ENCODE measurements at regions not wholly inside any gene's neighbourhood (a gene's known extent, or its start where the extent isn't known, plus 50 kb on each side); places are given as distances from the start of the nearest gene placed in this dataset.

DNA sequence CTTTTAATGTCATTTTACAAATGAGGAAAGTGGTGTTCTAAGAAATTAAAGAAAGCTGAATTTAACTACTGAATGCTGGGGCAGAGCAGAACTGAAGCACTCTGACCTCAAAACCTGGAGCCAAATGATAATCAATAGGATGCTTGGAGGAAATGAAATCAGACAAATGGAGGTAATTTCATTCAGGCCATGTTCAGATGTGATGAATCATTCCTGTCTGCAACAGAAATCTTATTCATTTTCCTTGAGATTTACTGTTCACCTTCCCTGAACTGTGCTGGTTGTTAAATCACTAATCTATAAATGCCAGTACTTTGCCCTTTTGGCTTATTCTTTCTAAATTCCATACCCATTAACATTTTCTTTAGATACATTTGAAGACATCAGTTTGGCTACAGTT is 85.6 kb upstream of the SNX7 start:
- intact Hi-C loops (cut with DNase I): no loop called here
- Histone ChIP-seq H3K4me3 (no peak overlapping the region), H3K36me3 (no peaks in the 10 kb centered on the region), H3K4me1 (ENCODE audit: insufficient read depth) (no peaks in the 10 kb centered on the region), H3K27ac (no peak overlapping the region), H3K9me3 (no peaks in the 10 kb centered on the region), H3K27me3 (no peaks in the 10 kb centered on the region)
- DNase-seq: no peak
- TF ChIP-seq, protein P1, sequence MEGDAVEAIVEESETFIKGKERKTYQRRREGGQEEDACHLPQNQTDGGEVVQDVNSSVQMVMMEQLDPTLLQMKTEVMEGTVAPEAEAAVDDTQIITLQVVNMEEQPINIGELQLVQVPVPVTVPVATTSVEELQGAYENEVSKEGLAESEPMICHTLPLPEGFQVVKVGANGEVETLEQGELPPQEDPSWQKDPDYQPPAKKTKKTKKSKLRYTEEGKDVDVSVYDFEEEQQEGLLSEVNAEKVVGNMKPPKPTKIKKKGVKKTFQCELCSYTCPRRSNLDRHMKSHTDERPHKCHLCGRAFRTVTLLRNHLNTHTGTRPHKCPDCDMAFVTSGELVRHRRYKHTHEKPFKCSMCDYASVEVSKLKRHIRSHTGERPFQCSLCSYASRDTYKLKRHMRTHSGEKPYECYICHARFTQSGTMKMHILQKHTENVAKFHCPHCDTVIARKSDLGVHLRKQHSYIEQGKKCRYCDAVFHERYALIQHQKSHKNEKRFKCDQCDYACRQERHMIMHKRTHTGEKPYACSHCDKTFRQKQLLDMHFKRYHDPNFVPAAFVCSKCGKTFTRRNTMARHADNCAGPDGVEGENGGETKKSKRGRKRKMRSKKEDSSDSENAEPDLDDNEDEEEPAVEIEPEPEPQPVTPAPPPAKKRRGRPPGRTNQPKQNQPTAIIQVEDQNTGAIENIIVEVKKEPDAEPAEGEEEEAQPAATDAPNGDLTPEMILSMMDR (IDR thresholded peaks at IDR 0.05): no peak
- TF ChIP-seq EP300 (IDR thresholded peaks at IDR 0.05) (no peak), POLR2A (IDR thresholded peaks at IDR 0.05) (no peak)

DNA sequence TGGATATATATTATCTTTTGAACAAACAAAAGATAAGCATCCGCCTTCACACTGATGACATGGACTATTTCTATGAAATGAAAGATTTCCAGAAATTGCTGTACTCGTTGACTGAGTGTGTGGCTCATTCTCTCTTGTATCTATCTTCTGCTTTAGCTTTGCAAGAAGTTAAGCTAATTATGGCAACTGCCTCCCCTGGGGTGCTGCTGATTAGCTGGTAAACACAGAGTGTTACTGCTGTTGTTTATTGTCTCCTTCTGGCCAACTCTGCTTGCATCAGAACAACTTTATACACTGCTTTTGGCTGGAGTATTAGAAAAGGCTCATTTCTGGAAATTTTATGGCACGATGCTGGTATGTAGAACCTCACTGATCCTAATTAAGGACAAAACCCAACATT is 95.6 kb upstream of the SNX7 start:
- no peaks in the 10 kb centered on the region for H3K4me1 ChIP-seq (ENCODE audit: insufficient read depth)
- H3K27ac ChIP-seq: no peak overlapping the region
- no peaks in the 10 kb centered on the region for H3K36me3 ChIP-seq
- no peaks in the 10 kb centered on the region for H3K27me3 ChIP-seq
- H3K4me3 ChIP-seq: no peak overlapping the region
- WGBS, 3 donors: 36 to 53% (median 42%) methylated on average over 3 of the region's 3 CpGs
- H3K9me3 ChIP-seq: peaks cover 0 to 7% of the 10 kb centered on the region in 2 donors
- intact Hi-C loops (cut with DNase I): no loop called here
- no peak for TF ChIP-seq POLR2A (IDR thresholded peaks at IDR 0.05)
- no peak for TF ChIP-seq EP300 (IDR thresholded peaks at IDR 0.05)
- TF ChIP-seq, protein P1 (IDR thresholded peaks at IDR 0.05): no peak
- DNase-seq: no peak

DNA sequence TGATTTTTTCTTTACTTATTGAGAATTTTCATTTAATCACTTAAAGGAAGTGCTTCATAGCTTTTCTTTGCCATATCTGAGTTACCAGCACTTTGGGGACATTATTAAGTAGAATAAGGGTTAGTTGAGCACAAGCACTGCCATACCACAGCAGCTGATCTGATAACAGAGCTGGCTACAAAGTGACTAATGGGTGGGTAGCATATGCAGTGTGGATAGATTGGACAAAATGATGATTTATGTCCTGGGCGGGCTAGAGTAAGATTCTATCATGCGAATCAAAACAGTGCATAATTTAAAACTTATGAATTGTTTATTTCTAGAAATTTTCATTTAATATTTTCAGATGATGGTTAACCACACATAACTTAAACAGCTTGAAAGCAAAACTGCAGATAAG is 102.2 kb upstream of the SNX7 start:
- intact Hi-C loops (cut with DNase I): no loop called here
- TF ChIP-seq EP300 (IDR thresholded peaks at IDR 0.05) (no peak), POLR2A (IDR thresholded peaks at IDR 0.05) (no peak)
- TF ChIP-seq, protein P1 (IDR thresholded peaks at IDR 0.05): no peak
- WGBS, 3 donors: 87 to 92% (median 90%) methylated on average over 2 of the region's 2 CpGs

DNA sequence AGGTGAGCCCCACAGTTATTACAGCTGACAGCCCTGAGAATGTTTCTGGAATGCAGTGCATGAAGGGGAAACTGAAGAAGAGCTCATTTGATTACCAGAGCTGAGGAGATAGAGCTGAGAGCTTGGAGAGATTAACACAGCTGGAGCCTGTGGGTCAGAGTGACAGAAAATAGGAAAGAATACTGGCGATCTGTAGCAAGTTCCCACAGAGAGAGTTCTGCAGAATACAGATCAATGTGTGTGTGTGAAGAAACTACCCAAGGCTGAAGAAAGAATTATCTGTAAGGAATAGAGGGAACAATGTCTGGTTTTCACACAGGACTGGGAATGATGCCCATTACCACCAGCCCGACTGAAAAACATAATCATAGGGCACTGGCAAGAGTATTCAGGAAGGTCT is 103.6 kb upstream of the SNX7 start:
- peaks cover 0 to 1% of the 10 kb centered on the region in 2 donors for H3K9me3 ChIP-seq
- H3K27me3 ChIP-seq: no peaks in the 10 kb centered on the region
- DNase-seq: no peak
- no peaks in the 10 kb centered on the region for H3K4me1 ChIP-seq (ENCODE audit: insufficient read depth)
- no peak for TF ChIP-seq POLR2A (IDR thresholded peaks at IDR 0.05)
- TF ChIP-seq, protein P1 (IDR thresholded peaks at IDR 0.05): no peak
- no peak for TF ChIP-seq EP300 (IDR thresholded peaks at IDR 0.05)
- 20 to 33% (median 21%) methylated on average over 2 of the region's 2 CpGs for WGBS, 3 donors
- H3K36me3 ChIP-seq: no peaks in the 10 kb centered on the region
- H3K4me3 ChIP-seq: no peak overlapping the region
- no peak overlapping the region for H3K27ac ChIP-seq
- intact Hi-C loops (cut with DNase I): no loop called here

More for the DNA sequence above, 102.2 kb upstream of the SNX7 start:
- Histone ChIP-seq H3K4me3 (no peak overlapping the region), H3K9me3 (peaks cover 0 to 7% of the 10 kb centered on the region in 2 donors), H3K27ac (no peak overlapping the region), H3K36me3 (no peaks in the 10 kb centered on the region), H3K4me1 (ENCODE audit: insufficient read depth) (no peaks in the 10 kb centered on the region), H3K27me3 (no peaks in the 10 kb centered on the region)
- no peak for DNase-seq

Measured in ovary (tissue), 7 donors.